Limb (tissue), 2 donors: ENCODE measurements at regions not wholly inside any gene's neighbourhood (a gene's known extent, or its start where the extent isn't known, plus 50 kb on each side); places are given as distances from the start of the nearest gene placed in this dataset.
"Not testable (repeated sequence)": the region's sequence is repeated elsewhere in the genome, so short reads cannot be mapped to it uniquely, and the experiment has no call there.

Experiments
- DNase-seq, 2 donors: peaks; one replicate each; pipeline ENCODE4 v3.0.0-alpha.2; 2016; ENCODE audit errors: extremely low spot score in 2 of 2

GRCh38 chr1:170375082-170375723 is 156.8 kb upstream of the GORAB start:
- no peak for DNase-seq

- DNase-seq = no peak
Observed at GRCh38 chr1:170376801-170377385, 155.1 kb upstream of the GORAB start.

GRCh38 chr1:170377440-170377839 is 154.5 kb upstream of the GORAB start:
- DNase-seq = no peak

- DNase-seq = peak in 1 of 2 donors; percentile 21
Observed at GRCh38 chr1:170377896-170378634, 153.9 kb upstream of the GORAB start.

GRCh38 chr1:170385750-170386149 is 146.2 kb upstream of the GORAB start:
- DNase-seq = no peak

GRCh38 chr1:170388489-170388888 is 143.5 kb upstream of the GORAB start:
- no peak for DNase-seq

- DNase-seq = no peak
Observed at GRCh38 chr1:170395149-170395548, 136.8 kb upstream of the GORAB start.

- DNase-seq = no peak
Observed at GRCh38 chr1:170397061-170397460, 134.9 kb upstream of the GORAB start.

GRCh38 chr1:170402476-170403311 is 129.3 kb upstream of the GORAB start:
- DNase-seq = peak in 1 of 2 donors; percentile 36

- DNase-seq = no peak
Observed at GRCh38 chr1:170407138-170407537, 124.8 kb upstream of the GORAB start.

GRCh38 chr1:170407581-170407980 is 124.4 kb upstream of the GORAB start:
- DNase-seq = no peak

GRCh38 chr1:170410401-170411166 is 121.4 kb upstream of the GORAB start:
- peak in 1 of 2 donors; percentile 51 for DNase-seq

GRCh38 chr1:170414989-170415709 is 116.8 kb upstream of the GORAB start:
- no peak for DNase-seq

GRCh38 chr1:170415710-170416372 is 116.1 kb upstream of the GORAB start:
- peak in 1 of 2 donors; percentile 74 for DNase-seq

GRCh38 chr1:170424346-170424745 is 107.6 kb upstream of the GORAB start:
- DNase-seq = no peak

- no peak for DNase-seq
Observed at GRCh38 chr1:170426596-170426995, 105.4 kb upstream of the GORAB start.

- not testable (repeated sequence) for DNase-seq
Observed at GRCh38 chr1:170427002-170427401, 105.0 kb upstream of the GORAB start.

GRCh38 chr1:170436928-170437327 is 95.0 kb upstream of the GORAB start:
- DNase-seq = no peak

- DNase-seq = no peak
Observed at GRCh38 chr1:170445096-170445495, 86.9 kb upstream of the GORAB start.

GRCh38 chr1:170448661-170449158 is 83.3 kb upstream of the GORAB start:
- no peak for DNase-seq
